ENCODE measurements at regions not wholly inside any gene's neighbourhood (a gene's known extent, or its start where the extent isn't known, plus 50 kb on each side); places are given as distances from the start of the nearest gene placed in this dataset.

GRCh38 chr3:135473449-135473848 is 492.1 kb upstream of the PPP2R3A start:
- no peak for FAIRE-seq
- Histone ChIP-seq H3K36me3 (ENCODE audit: control insufficient read depth, insufficient read depth, low read length) (no peaks in the 10 kb centered on the region), H3K4me2 (ENCODE audit: insufficient read depth, low read length) (no peak overlapping the region), H3K27me3 (ENCODE audit: control insufficient read depth in 2 of 2, insufficient read depth in 2 of 2, low read length in 2 of 2) (no peaks in the 10 kb centered on the region), H4K20me1 (replicated peaks; ENCODE audit: control insufficient read depth, insufficient read depth, low read length) (no peaks in the 10 kb centered on the region), H3K79me2 (ENCODE audit: control insufficient read depth, insufficient read depth, low read length) (no peaks in the 10 kb centered on the region), H2AFZ (ENCODE audit: low read depth, low read length) (no peak overlapping the region), H3K9me1 (ENCODE audit: control insufficient read depth, insufficient read depth, low read length) (no peaks in the 10 kb centered on the region), H3K9me3 (replicated peaks; ENCODE audit: control insufficient read depth, insufficient read depth, low read depth, low read length) (no peaks in the 10 kb centered on the region), H3K27ac (ENCODE audit: extremely low read depth, low read depth, low read length) (no peak overlapping the region), H3K4me1 (replicated peaks in 1 of 2; ENCODE audit: control insufficient read depth in 2 of 2, insufficient read depth in 2 of 2, low read length in 2 of 2) (no peaks in the 10 kb centered on the region), H3K4me3 (no peak overlapping the region), H3K9ac (ENCODE audit: insufficient read depth in 1 of 2, low read depth in 2 of 2, low read length in 2 of 2) (no peak overlapping the region)
- TF ChIP-seq FOXO4 (CRISPR knock-in tag; IDR thresholded peaks at IDR 0.05) (no peak), TCF7 (IDR thresholded peaks at IDR 0.05; ENCODE audit: borderline replicate concordance) (no peak), CXXC5 (CRISPR knock-in tag; IDR thresholded peaks at IDR 0.05) (no peak), FOS (IDR thresholded peaks at IDR 0.05; ENCODE audit: extremely low read depth, insufficient read length) (no peak), PTTG1 (tag; IDR thresholded peaks at IDR 0.05; ENCODE audit: low read depth) (no peak), THRAP3 (IDR thresholded peaks at IDR 0.05; ENCODE audit: borderline replicate concordance) (no peak), FOXP1 (CRISPR knock-in tag; IDR thresholded peaks at IDR 0.05) (no peak)
- TF ChIP-seq, protein P1, sequence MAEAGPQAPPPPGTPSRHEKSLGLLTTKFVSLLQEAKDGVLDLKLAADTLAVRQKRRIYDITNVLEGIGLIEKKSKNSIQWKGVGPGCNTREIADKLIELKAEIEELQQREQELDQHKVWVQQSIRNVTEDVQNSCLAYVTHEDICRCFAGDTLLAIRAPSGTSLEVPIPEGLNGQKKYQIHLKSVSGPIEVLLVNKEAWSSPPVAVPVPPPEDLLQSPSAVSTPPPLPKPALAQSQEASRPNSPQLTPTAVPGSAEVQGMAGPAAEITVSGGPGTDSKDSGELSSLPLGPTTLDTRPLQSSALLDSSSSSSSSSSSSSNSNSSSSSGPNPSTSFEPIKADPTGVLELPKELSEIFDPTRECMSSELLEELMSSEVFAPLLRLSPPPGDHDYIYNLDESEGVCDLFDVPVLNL (CRISPR knock-in tag; IDR thresholded peaks at IDR 0.05; ENCODE audit: low read depth) = no peak
- TF ChIP-seq, protein P2, sequence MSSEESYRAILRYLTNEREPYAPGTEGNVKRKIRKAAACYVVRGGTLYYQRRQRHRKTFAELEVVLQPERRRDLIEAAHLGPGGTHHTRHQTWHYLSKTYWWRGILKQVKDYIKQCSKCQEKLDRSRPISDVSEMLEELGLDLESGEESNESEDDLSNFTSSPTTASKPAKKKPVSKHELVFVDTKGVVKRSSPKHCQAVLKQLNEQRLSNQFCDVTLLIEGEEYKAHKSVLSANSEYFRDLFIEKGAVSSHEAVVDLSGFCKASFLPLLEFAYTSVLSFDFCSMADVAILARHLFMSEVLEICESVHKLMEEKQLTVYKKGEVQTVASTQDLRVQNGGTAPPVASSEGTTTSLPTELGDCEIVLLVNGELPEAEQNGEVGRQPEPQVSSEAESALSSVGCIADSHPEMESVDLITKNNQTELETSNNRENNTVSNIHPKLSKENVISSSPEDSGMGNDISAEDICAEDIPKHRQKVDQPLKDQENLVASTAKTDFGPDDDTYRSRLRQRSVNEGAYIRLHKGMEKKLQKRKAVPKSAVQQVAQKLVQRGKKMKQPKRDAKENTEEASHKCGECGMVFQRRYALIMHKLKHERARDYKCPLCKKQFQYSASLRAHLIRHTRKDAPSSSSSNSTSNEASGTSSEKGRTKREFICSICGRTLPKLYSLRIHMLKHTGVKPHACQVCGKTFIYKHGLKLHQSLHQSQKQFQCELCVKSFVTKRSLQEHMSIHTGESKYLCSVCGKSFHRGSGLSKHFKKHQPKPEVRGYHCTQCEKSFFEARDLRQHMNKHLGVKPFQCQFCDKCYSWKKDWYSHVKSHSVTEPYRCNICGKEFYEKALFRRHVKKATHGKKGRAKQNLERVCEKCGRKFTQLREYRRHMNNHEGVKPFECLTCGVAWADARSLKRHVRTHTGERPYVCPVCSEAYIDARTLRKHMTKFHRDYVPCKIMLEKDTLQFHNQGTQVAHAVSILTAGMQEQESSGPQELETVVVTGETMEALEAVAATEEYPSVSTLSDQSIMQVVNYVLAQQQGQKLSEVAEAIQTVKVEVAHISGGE (CRISPR knock-in tag; IDR thresholded peaks at IDR 0.05) = no peak
- CTCF ChIA-PET (ENCODE audit: low intra/inter-chr PET ratio) = no interaction called here
- no TSS peak for BruUV-seq (replicated peaks)
- intact Hi-C loops (cut with micrococcal nuclease) = no loop called here
- no peak for ATAC-seq
- in situ Hi-C loops (cut with MboI) = no loop called here
- POLR2A ChIA-PET = no interaction called here
- DNase-seq (ENCODE audit: extremely low read depth in 1 of 4, low spot score in 3 of 4) = no peak

Measured in K562 (cell line).